NCI-H187 treated with DMSO at 0.1 percent for 48 hours (cell line): ENCODE measurements at regions not wholly inside any gene's neighbourhood (a gene's known extent, or its start where the extent isn't known, plus 50 kb on each side); places are given as distances from the start of the nearest gene placed in this dataset.

Source experiments
- DNase-seq: peaks from one replicate; lab custom pipeline; 2025; lab: John Stamatoyannopoulos, UW

GRCh38 chrX:150164971-150165600 is 198.0 kb upstream of the MAMLD1 start:
- DNase-seq, result no peak

- DNase-seq, result no peak
Observed at GRCh38 chrX:150165776-150166610, 197.1 kb upstream of the MAMLD1 start.

- DNase-seq, result no peak
Observed at GRCh38 chrX:150167482-150168324, 195.4 kb upstream of the MAMLD1 start.

- DNase-seq, result no peak
Observed at GRCh38 chrX:150182161-150182560, 181.0 kb upstream of the MAMLD1 start.

- no peak for DNase-seq
Observed at GRCh38 chrX:150184491-150184890, 178.6 kb upstream of the MAMLD1 start.

GRCh38 chrX:150185766-150186165 is 177.4 kb upstream of the MAMLD1 start:
- no peak for DNase-seq

- DNase-seq, result no peak
Observed at GRCh38 chrX:150192816-150193215, 170.3 kb upstream of the MAMLD1 start.

- DNase-seq, result no peak
Observed at GRCh38 chrX:150196285-150196684, 166.8 kb upstream of the MAMLD1 start.

GRCh38 chrX:150197388-150197787 is 165.7 kb upstream of the MAMLD1 start:
- DNase-seq, result no peak

- DNase-seq, result no peak
Observed at GRCh38 chrX:150198776-150199175, 164.3 kb upstream of the MAMLD1 start.

- no peak for DNase-seq
Observed at GRCh38 chrX:150199181-150199580, 163.9 kb upstream of the MAMLD1 start.

GRCh38 chrX:150199803-150200202 is 163.3 kb upstream of the MAMLD1 start:
- no peak for DNase-seq

- DNase-seq, result no peak
Observed at GRCh38 chrX:150200361-150200760, 162.8 kb upstream of the MAMLD1 start.

- DNase-seq, result no peak
Observed at GRCh38 chrX:150200820-150201287, 162.3 kb upstream of the MAMLD1 start.

GRCh38 chrX:150201391-150201790 is 161.7 kb upstream of the MAMLD1 start:
- no peak for DNase-seq

- DNase-seq, result no peak
Observed at GRCh38 chrX:150201841-150202240, 161.3 kb upstream of the MAMLD1 start.

- no peak for DNase-seq
Observed at GRCh38 chrX:150202641-150203247, 160.4 kb upstream of the MAMLD1 start.

- DNase-seq, result no peak
Observed at GRCh38 chrX:150203248-150203645, 159.9 kb upstream of the MAMLD1 start.

- no peak for DNase-seq
Observed at GRCh38 chrX:150205011-150205410, 158.1 kb upstream of the MAMLD1 start.

- DNase-seq, result no peak
Observed at GRCh38 chrX:150207733-150208132, 155.4 kb upstream of the MAMLD1 start.

- no peak for DNase-seq
Observed at GRCh38 chrX:150211988-150212387, 151.1 kb upstream of the MAMLD1 start.
